NB4 (cell line): ENCODE measurements at regions not wholly inside any gene's neighbourhood (a gene's known extent, or its start where the extent isn't known, plus 50 kb on each side); places are given as distances from the start of the nearest gene placed in this dataset.

Source experiments
- CTCF ChIP-seq: IDR thresholded peaks from one replicate; pipeline ENCODE4 v1.5.1; 2012; ENCODE audit warnings: low read depth, low read length
- TF ChIP-seq, protein P1 (sequence below): IDR thresholded peaks from 2 replicates; pipeline ENCODE4 v1.6.1; 2011; ENCODE audit warnings: low read depth, low read length

GRCh38 chr1:182213163-182213562 lies 151.7 kb upstream of the ZNF648 start:
- no peak for TF ChIP-seq CTCF
- TF ChIP-seq, protein P1, sequence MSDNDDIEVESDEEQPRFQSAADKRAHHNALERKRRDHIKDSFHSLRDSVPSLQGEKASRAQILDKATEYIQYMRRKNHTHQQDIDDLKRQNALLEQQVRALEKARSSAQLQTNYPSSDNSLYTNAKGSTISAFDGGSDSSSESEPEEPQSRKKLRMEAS: no peak
